OCI-LY1 (cell line): ENCODE measurements at regions not wholly inside any gene's neighbourhood (a gene's known extent, or its start where the extent isn't known, plus 50 kb on each side); places are given as distances from the start of the nearest gene placed in this dataset.

Experiments used
- H2AFZ ChIP-seq: fragments of 200-600 bp; sonication (generic), shearing (Covaris generic); 2 replicates; pipeline ENCODE4 v1.6.0; 2014; ENCODE audit warnings: antibody characterized with exemption, mild to moderate bottlenecking, low read length
- H3F3A ChIP-seq: fragments of 200-600 bp; sonication (generic), shearing (Covaris generic); 2 replicates; pipeline ENCODE4 v1.6.0; 2014; ENCODE audit warnings: mild to moderate bottlenecking, antibody characterized with exemption, low read length, moderate library complexity; ENCODE audit not compliant: insufficient read depth
- H3K27ac ChIP-seq: fragments of 200-600 bp; sonication (generic); 2 replicates; pipeline ENCODE4 v1.5.1; 2014; ENCODE audit warnings: low read length, mixed run types, mild to moderate bottlenecking, low read depth; ENCODE audit not compliant: poor library complexity, severe bottlenecking
- H3K27me3 ChIP-seq: fragments of 200-600 bp; sonication (generic); 2 replicates; pipeline ENCODE4 v1.6.0; 2014; ENCODE audit warnings: antibody characterized with exemption, mild to moderate bottlenecking, low read length, moderate library complexity; ENCODE audit not compliant: insufficient read depth
- H3K36me3 ChIP-seq: fragments of 200-600 bp; sonication (generic); 2 replicates; pipeline ENCODE4 v1.6.1; 2014; ENCODE audit warnings: mild to moderate bottlenecking, antibody characterized with exemption, low read length, moderate library complexity, mixed read lengths; ENCODE audit not compliant: insufficient read depth
- H3K4me1 ChIP-seq: fragments of 200-600 bp; sonication (generic); 2 replicates; pipeline ENCODE4 v1.5.1; 2014; ENCODE audit warnings: mild to moderate bottlenecking, low read length, moderate library complexity; ENCODE audit not compliant: insufficient read depth, severe bottlenecking
- H3K4me2 ChIP-seq: fragments of 200-600 bp; sonication (generic), shearing (Covaris generic); 2 replicates; pipeline ENCODE4 v1.6.1; 2014; ENCODE audit warnings: low read length
- H3K4me3 ChIP-seq: fragments of 200-600 bp; sonication (generic); 2 replicates; pipeline ENCODE4 v1.5.1; 2014; ENCODE audit warnings: low read length, low read depth, mild to moderate bottlenecking, mixed read lengths; ENCODE audit not compliant: poor library complexity, severe bottlenecking
- H3K79me2 ChIP-seq: fragments of 200-600 bp; shearing (Covaris generic); 2 replicates; pipeline ENCODE4 v1.6.1; 2016; ENCODE audit warnings: mixed run types, low read length, mixed read lengths; ENCODE audit not compliant: insufficient read depth
- H3K9ac ChIP-seq: fragments of 200-600 bp; sonication (generic), shearing (Covaris generic); 2 replicates; pipeline ENCODE4 v1.6.1; 2014; ENCODE audit warnings: mild to moderate bottlenecking, low read length, mixed read lengths
- H3K9me2 ChIP-seq: fragments of 200-600 bp; sonication (generic), shearing (Covaris generic); 2 replicates; pipeline ENCODE4 v1.6.1; 2014; ENCODE audit warnings: low read depth, mild to moderate bottlenecking, low read length, mixed read lengths
- H3K9me3 ChIP-seq: fragments of 200-600 bp; shearing (Covaris generic); 2 replicates; pipeline ENCODE4 v1.6.1; 2014; ENCODE audit warnings: low read length, mixed read lengths
- H4K20me1 ChIP-seq: fragments of 200-600 bp; sonication (generic), shearing (Covaris generic); 2 replicates; pipeline ENCODE4 v1.6.0; 2016; ENCODE audit warnings: mild to moderate bottlenecking, low read length; ENCODE audit not compliant: insufficient read depth
- CTCF ChIP-seq: fragments of 200-600 bp; sonication (generic), shearing (Covaris generic); IDR thresholded peaks from 2 replicates; pipeline ENCODE4 v1.5.1; 2017; ENCODE audit warnings: mild to moderate bottlenecking, antibody characterized with exemption, low read length, moderate library complexity, mixed read lengths
- EZH2 ChIP-seq: fragments of 200-600 bp; sonication (generic), shearing (Covaris generic); IDR thresholded peaks from 2 replicates; pipeline ENCODE4 v1.8.0; 2017; ENCODE audit warnings: borderline replicate concordance, mixed run types, mild to moderate bottlenecking, antibody characterized with exemption, low read length, moderate library complexity, mixed read lengths

GRCh38 chr9:94014920-94015319, 59.8 kb upstream of the BARX1 start:
- Histone ChIP-seq H3K27me3 (no peaks in the 10 kb centered on the region), H3K4me2 (no peak overlapping the region), H3K36me3 (no peaks in the 10 kb centered on the region), H3K9me3 (no peaks in the 10 kb centered on the region), H3K79me2 (no peaks in the 10 kb centered on the region), H3F3A (no peaks in the 10 kb centered on the region), H3K4me1 (no peaks in the 10 kb centered on the region), H3K9me2 (no peaks in the 10 kb centered on the region), H3K4me3 (no peak overlapping the region), H3K27ac (no peak overlapping the region), H2AFZ (no peak overlapping the region), H4K20me1 (no peaks in the 10 kb centered on the region), H3K9ac (no peak overlapping the region)
- TF ChIP-seq CTCF = no peak
- no peak for TF ChIP-seq EZH2

- no peak overlapping the region for H3K27ac ChIP-seq
- no peaks in the 10 kb centered on the region for H3K79me2 ChIP-seq
- H3F3A ChIP-seq = no peaks in the 10 kb centered on the region
- TF ChIP-seq CTCF (peak; percentile 52; the same call in 1 of the 2 replicates), EZH2 (no peak)
- H4K20me1 ChIP-seq = no peaks in the 10 kb centered on the region
- H3K9ac ChIP-seq = no peak overlapping the region
- H3K36me3 ChIP-seq = no peaks in the 10 kb centered on the region
- H3K9me3 ChIP-seq = no peaks in the 10 kb centered on the region
- H3K9me2 ChIP-seq = no peaks in the 10 kb centered on the region
- no peaks in the 10 kb centered on the region for H3K4me1 ChIP-seq
- H2AFZ ChIP-seq = no peak overlapping the region
- H3K4me3 ChIP-seq = no peak overlapping the region
- H3K4me2 ChIP-seq = no peak overlapping the region
- H3K27me3 ChIP-seq = no peaks in the 10 kb centered on the region
These were observed 59.0 kb upstream of the BARX1 start for GRCh38 chr9:94014066-94014654.

- no peaks in the 10 kb centered on the region for H3K9me3 ChIP-seq
- H3K9me2 ChIP-seq = no peaks in the 10 kb centered on the region
- H2AFZ ChIP-seq = no peak overlapping the region
- H3K27me3 ChIP-seq = no peaks in the 10 kb centered on the region
- TF ChIP-seq CTCF (no peak), EZH2 (no peak)
- H3K4me3 ChIP-seq = no peak overlapping the region
- H3K36me3 ChIP-seq = no peaks in the 10 kb centered on the region
- H3K79me2 ChIP-seq = no peaks in the 10 kb centered on the region
- H3K9ac ChIP-seq = no peak overlapping the region
- no peaks in the 10 kb centered on the region for H4K20me1 ChIP-seq
- H3F3A ChIP-seq = no peaks in the 10 kb centered on the region
- H3K4me2 ChIP-seq = no peak overlapping the region
- no peaks in the 10 kb centered on the region for H3K4me1 ChIP-seq
- H3K27ac ChIP-seq = no peak overlapping the region
These were observed 55.9 kb upstream of the BARX1 start for GRCh38 chr9:94010980-94011533.
